ENCODE measurements at regions not wholly inside any gene's neighbourhood (a gene's known extent, or its start where the extent isn't known, plus 50 kb on each side); places are given as distances from the start of the nearest gene placed in this dataset.

GRCh38 chr5:112608975-112609374 is 128.7 kb upstream of the APC start:
- Histone ChIP-seq H3K4me1 (ENCODE audit: control insufficient read depth in 1 of 2, insufficient read depth in 2 of 2, low read length in 2 of 2) (no peaks in the 10 kb centered on the region), H3K9me3 (ENCODE audit: insufficient read depth, low read depth, low read length) (no peaks in the 10 kb centered on the region), H4K8ac (ENCODE audit: low read depth, low read length) (no peak overlapping the region), H3K18ac (ENCODE audit: low read length) (no peak overlapping the region), H4K91ac (ENCODE audit: low read depth, low read length) (no peak overlapping the region), H2BK120ac (ENCODE audit: insufficient read depth, low read length, poor library complexity) (no peak overlapping the region), H3K14ac (ENCODE audit: low read length) (no peak overlapping the region), H3K4me3 (ENCODE audit: low read depth, low read length) (no peak overlapping the region), H2BK12ac (ENCODE audit: low read length) (no peak overlapping the region), H3K27ac (ENCODE audit: low read depth, low read length) (no peak overlapping the region), H4K12ac (ENCODE audit: low read depth, low read length) (no peak overlapping the region), H3K4me2 (ENCODE audit: low read length) (no peak overlapping the region), H3K23ac (ENCODE audit: low read length) (no peak overlapping the region), H3K4ac (ENCODE audit: low read depth, low read length) (no peak overlapping the region), H2BK5ac (ENCODE audit: low read depth, low read length, poor library complexity) (no peak overlapping the region), H2AK5ac (ENCODE audit: low read length) (no peak overlapping the region), H3K27me3 (ENCODE audit: insufficient read depth, low read length) (no peaks in the 10 kb centered on the region), H3K79me1 (ENCODE audit: low read length) (no peaks in the 10 kb centered on the region), H2AFZ (ENCODE audit: insufficient read depth, low read length, poor library complexity) (no peak overlapping the region), H3K9ac (ENCODE audit: low read length) (no peak overlapping the region), H3K36me3 (ENCODE audit: control insufficient read depth in 1 of 2, insufficient read depth in 2 of 2, low read length in 2 of 2) (no peaks in the 10 kb centered on the region), H3K79me2 (ENCODE audit: control insufficient read depth, insufficient read depth, low read length, poor library complexity) (no peaks in the 10 kb centered on the region)
- no peak for DNase-seq
- no CpG with 5 or more reads among the region's 1 CpG for WGBS (ENCODE audit: extremely low coverage, insufficient coverage, insufficient read length)

- H4K91ac ChIP-seq (ENCODE audit: low read depth, low read length), result no peak overlapping the region
- no peak overlapping the region for H3K14ac ChIP-seq (ENCODE audit: low read length)
- no peaks in the 10 kb centered on the region for H3K36me3 ChIP-seq (ENCODE audit: control insufficient read depth in 1 of 2, insufficient read depth in 2 of 2, low read length in 2 of 2)
- H2BK12ac ChIP-seq (ENCODE audit: low read length), result no peak overlapping the region
- H3K79me2 ChIP-seq (ENCODE audit: control insufficient read depth, insufficient read depth, low read length, poor library complexity), result no peaks in the 10 kb centered on the region
- H3K27ac ChIP-seq (ENCODE audit: low read depth, low read length), result no peak overlapping the region
- no peak overlapping the region for H2AFZ ChIP-seq (ENCODE audit: insufficient read depth, low read length, poor library complexity)
- no peak overlapping the region for H3K4me3 ChIP-seq (ENCODE audit: low read depth, low read length)
- H4K8ac ChIP-seq (ENCODE audit: low read depth, low read length), result no peak overlapping the region
- H3K23ac ChIP-seq (ENCODE audit: low read length), result no peak overlapping the region
- DNase-seq, result no peak
- no peak overlapping the region for H2BK5ac ChIP-seq (ENCODE audit: low read depth, low read length, poor library complexity)
- H3K4me1 ChIP-seq (ENCODE audit: control insufficient read depth in 1 of 2, insufficient read depth in 2 of 2, low read length in 2 of 2), result peaks cover 2% of the 10 kb centered on the region in 2 experiments
- H2BK120ac ChIP-seq (ENCODE audit: insufficient read depth, low read length, poor library complexity), result no peak overlapping the region
- no peak overlapping the region for H2AK5ac ChIP-seq (ENCODE audit: low read length)
- H3K27me3 ChIP-seq (ENCODE audit: insufficient read depth, low read length), result no peaks in the 10 kb centered on the region
- no peak overlapping the region for H4K12ac ChIP-seq (ENCODE audit: low read depth, low read length)
- no peaks in the 10 kb centered on the region for H3K79me1 ChIP-seq (ENCODE audit: low read length)
- no CpG with 5 or more reads among the region's 4 CpGs for WGBS (ENCODE audit: extremely low coverage, insufficient coverage, insufficient read length)
- no peak overlapping the region for H3K4ac ChIP-seq (ENCODE audit: low read depth, low read length)
- no peak overlapping the region for H3K4me2 ChIP-seq (ENCODE audit: low read length)
- H3K18ac ChIP-seq (ENCODE audit: low read length), result no peak overlapping the region
- no peaks in the 10 kb centered on the region for H3K9me3 ChIP-seq (ENCODE audit: insufficient read depth, low read depth, low read length)
- no peak overlapping the region for H3K9ac ChIP-seq (ENCODE audit: low read length)
These were observed 125.0 kb upstream of the APC start for GRCh38 chr5:112612663-112613062.

GRCh38 chr5:112614285-112614684 is 123.4 kb upstream of the APC start:
- Histone ChIP-seq H2BK120ac (ENCODE audit: insufficient read depth, low read length, poor library complexity) (no peak overlapping the region), H3K4me3 (ENCODE audit: low read depth, low read length) (no peak overlapping the region), H4K12ac (ENCODE audit: low read depth, low read length) (no peak overlapping the region), H3K9ac (ENCODE audit: low read length) (no peak overlapping the region), H3K18ac (ENCODE audit: low read length) (no peak overlapping the region), H3K4ac (ENCODE audit: low read depth, low read length) (no peak overlapping the region), H3K79me2 (ENCODE audit: control insufficient read depth, insufficient read depth, low read length, poor library complexity) (no peaks in the 10 kb centered on the region), H3K27me3 (ENCODE audit: insufficient read depth, low read length) (no peaks in the 10 kb centered on the region), H2BK12ac (ENCODE audit: low read length) (no peak overlapping the region), H3K4me1 (ENCODE audit: control insufficient read depth in 1 of 2, insufficient read depth in 2 of 2, low read length in 2 of 2) (peaks cover 2% of the 10 kb centered on the region in 2 experiments), H2BK5ac (ENCODE audit: low read depth, low read length, poor library complexity) (no peak overlapping the region), H3K23ac (ENCODE audit: low read length) (no peak overlapping the region), H3K79me1 (ENCODE audit: low read length) (no peaks in the 10 kb centered on the region), H3K14ac (ENCODE audit: low read length) (no peak overlapping the region), H2AK5ac (ENCODE audit: low read length) (no peak overlapping the region), H4K91ac (ENCODE audit: low read depth, low read length) (no peak overlapping the region), H2AFZ (ENCODE audit: insufficient read depth, low read length, poor library complexity) (no peak overlapping the region), H4K8ac (ENCODE audit: low read depth, low read length) (no peak overlapping the region), H3K4me2 (ENCODE audit: low read length) (no peak overlapping the region), H3K9me3 (ENCODE audit: insufficient read depth, low read depth, low read length) (no peaks in the 10 kb centered on the region), H3K36me3 (ENCODE audit: control insufficient read depth in 1 of 2, insufficient read depth in 2 of 2, low read length in 2 of 2) (no peaks in the 10 kb centered on the region), H3K27ac (ENCODE audit: low read depth, low read length) (no peak overlapping the region)
- DNase-seq, result peak in 1 of 2 donors; percentile 30
- WGBS (ENCODE audit: extremely low coverage, insufficient coverage, insufficient read length), result no CpG with 5 or more reads among the region's 4 CpGs

GRCh38 chr5:112614986-112615385 is 122.7 kb upstream of the APC start:
- Histone ChIP-seq H2BK5ac (ENCODE audit: low read depth, low read length, poor library complexity) (no peak overlapping the region), H2BK120ac (ENCODE audit: insufficient read depth, low read length, poor library complexity) (no peak overlapping the region), H2BK12ac (ENCODE audit: low read length) (no peak overlapping the region), H3K23ac (ENCODE audit: low read length) (no peak overlapping the region), H3K9me3 (ENCODE audit: insufficient read depth, low read depth, low read length) (no peaks in the 10 kb centered on the region), H3K79me2 (ENCODE audit: control insufficient read depth, insufficient read depth, low read length, poor library complexity) (no peaks in the 10 kb centered on the region), H4K12ac (ENCODE audit: low read depth, low read length) (no peak overlapping the region), H3K14ac (ENCODE audit: low read length) (no peak overlapping the region), H4K8ac (ENCODE audit: low read depth, low read length) (no peak overlapping the region), H4K91ac (ENCODE audit: low read depth, low read length) (no peak overlapping the region), H3K27ac (ENCODE audit: low read depth, low read length) (no peak overlapping the region), H3K18ac (ENCODE audit: low read length) (no peak overlapping the region), H3K27me3 (ENCODE audit: insufficient read depth, low read length) (no peaks in the 10 kb centered on the region), H3K4me1 (ENCODE audit: control insufficient read depth in 1 of 2, insufficient read depth in 2 of 2, low read length in 2 of 2) (peaks cover 2% of the 10 kb centered on the region in 2 experiments), H2AFZ (ENCODE audit: insufficient read depth, low read length, poor library complexity) (no peak overlapping the region), H3K79me1 (ENCODE audit: low read length) (no peaks in the 10 kb centered on the region), H3K36me3 (ENCODE audit: control insufficient read depth in 1 of 2, insufficient read depth in 2 of 2, low read length in 2 of 2) (no peaks in the 10 kb centered on the region), H3K4ac (ENCODE audit: low read depth, low read length) (no peak overlapping the region), H3K4me2 (ENCODE audit: low read length) (no peak overlapping the region), H3K9ac (ENCODE audit: low read length) (no peak overlapping the region), H2AK5ac (ENCODE audit: low read length) (no peak overlapping the region), H3K4me3 (ENCODE audit: low read depth, low read length) (no peak overlapping the region)
- DNase-seq, result peak in 1 of 2 donors; percentile 47
- no CpG with 5 or more reads among the region's 1 CpG for whole genome bisulfite sequencing (ENCODE audit: extremely low coverage, insufficient coverage, insufficient read length)
